ENCODE measurements at regions not wholly inside any gene's neighbourhood (a gene's known extent, or its start where the extent isn't known, plus 50 kb on each side); places are given as distances from the start of the nearest gene placed in this dataset.
"Not testable (repeated sequence)": the region's sequence is repeated elsewhere in the genome, so short reads cannot be mapped to it uniquely, and the experiment has no call there.

DNA sequence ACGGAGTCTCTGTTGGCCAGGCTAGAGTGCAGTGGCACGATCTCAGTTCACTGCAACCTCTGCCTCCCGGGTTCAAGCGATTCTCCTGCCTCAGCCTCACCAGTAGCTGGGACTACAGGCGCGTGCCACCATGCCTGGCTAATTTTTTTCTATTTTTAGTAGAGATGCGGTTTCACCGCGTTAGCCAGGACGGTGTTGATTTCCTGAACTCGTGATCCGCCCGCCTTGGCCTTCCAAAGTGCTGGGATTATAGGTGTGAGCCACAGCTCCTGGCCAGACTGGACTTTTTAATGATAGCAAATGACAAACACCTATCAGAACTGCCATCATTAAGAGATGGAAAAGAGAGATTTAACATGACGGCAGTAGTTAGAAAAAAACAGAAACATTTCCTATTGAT lies 707.9 kb downstream of the NTRK3 start:
- TF ChIP-seq, protein P1, sequence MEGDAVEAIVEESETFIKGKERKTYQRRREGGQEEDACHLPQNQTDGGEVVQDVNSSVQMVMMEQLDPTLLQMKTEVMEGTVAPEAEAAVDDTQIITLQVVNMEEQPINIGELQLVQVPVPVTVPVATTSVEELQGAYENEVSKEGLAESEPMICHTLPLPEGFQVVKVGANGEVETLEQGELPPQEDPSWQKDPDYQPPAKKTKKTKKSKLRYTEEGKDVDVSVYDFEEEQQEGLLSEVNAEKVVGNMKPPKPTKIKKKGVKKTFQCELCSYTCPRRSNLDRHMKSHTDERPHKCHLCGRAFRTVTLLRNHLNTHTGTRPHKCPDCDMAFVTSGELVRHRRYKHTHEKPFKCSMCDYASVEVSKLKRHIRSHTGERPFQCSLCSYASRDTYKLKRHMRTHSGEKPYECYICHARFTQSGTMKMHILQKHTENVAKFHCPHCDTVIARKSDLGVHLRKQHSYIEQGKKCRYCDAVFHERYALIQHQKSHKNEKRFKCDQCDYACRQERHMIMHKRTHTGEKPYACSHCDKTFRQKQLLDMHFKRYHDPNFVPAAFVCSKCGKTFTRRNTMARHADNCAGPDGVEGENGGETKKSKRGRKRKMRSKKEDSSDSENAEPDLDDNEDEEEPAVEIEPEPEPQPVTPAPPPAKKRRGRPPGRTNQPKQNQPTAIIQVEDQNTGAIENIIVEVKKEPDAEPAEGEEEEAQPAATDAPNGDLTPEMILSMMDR (tag by site-specific recombination; IDR thresholded peaks at IDR 0.05): not testable (repeated sequence)
- TF ChIP-seq ZBTB8A, ZBTB21, SP2, PRDM6, ZBTB44, ZNF501 (tag by site-specific recombination; IDR thresholded peaks at IDR 0.05): not testable (repeated sequence)
- TF ChIP-seq, protein P2, sequence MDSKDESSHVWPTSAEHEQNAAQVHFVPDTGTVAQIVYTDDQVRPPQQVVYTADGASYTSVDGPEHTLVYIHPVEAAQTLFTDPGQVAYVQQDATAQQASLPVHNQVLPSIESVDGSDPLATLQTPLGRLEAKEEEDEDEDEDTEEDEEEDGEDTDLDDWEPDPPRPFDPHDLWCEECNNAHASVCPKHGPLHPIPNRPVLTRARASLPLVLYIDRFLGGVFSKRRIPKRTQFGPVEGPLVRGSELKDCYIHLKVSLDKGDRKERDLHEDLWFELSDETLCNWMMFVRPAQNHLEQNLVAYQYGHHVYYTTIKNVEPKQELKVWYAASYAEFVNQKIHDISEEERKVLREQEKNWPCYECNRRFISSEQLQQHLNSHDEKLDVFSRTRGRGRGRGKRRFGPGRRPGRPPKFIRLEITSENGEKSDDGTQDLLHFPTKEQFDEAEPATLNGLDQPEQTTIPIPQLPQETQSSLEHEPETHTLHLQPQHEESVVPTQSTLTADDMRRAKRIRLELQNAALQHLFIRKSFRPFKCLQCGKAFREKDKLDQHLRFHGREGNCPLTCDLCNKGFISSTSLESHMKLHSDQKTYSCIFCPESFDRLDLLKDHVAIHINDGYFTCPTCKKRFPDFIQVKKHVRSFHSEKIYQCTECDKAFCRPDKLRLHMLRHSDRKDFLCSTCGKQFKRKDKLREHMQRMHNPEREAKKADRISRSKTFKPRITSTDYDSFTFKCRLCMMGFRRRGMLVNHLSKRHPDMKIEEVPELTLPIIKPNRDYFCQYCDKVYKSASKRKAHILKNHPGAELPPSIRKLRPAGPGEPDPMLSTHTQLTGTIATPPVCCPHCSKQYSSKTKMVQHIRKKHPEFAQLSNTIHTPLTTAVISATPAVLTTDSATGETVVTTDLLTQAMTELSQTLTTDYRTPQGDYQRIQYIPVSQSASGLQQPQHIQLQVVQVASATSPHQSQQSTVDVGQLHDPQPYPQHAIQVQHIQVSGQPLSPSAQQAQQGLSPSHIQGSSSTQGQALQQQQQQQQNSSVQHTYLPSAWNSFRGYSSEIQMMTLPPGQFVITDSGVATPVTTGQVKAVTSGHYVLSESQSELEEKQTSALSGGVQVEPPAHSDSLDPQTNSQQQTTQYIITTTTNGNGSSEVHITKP (tag by site-specific recombination; IDR thresholded peaks at IDR 0.05): not testable (repeated sequence)
- TF ChIP-seq, protein P3, sequence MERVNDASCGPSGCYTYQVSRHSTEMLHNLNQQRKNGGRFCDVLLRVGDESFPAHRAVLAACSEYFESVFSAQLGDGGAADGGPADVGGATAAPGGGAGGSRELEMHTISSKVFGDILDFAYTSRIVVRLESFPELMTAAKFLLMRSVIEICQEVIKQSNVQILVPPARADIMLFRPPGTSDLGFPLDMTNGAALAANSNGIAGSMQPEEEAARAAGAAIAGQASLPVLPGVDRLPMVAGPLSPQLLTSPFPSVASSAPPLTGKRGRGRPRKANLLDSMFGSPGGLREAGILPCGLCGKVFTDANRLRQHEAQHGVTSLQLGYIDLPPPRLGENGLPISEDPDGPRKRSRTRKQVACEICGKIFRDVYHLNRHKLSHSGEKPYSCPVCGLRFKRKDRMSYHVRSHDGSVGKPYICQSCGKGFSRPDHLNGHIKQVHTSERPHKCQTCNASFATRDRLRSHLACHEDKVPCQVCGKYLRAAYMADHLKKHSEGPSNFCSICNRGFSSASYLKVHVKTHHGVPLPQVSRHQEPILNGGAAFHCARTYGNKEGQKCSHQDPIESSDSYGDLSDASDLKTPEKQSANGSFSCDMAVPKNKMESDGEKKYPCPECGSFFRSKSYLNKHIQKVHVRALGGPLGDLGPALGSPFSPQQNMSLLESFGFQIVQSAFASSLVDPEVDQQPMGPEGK (tag by site-specific recombination; IDR thresholded peaks at IDR 0.05): not testable (repeated sequence)
